GM18517 (cell line): ENCODE measurements at regions not wholly inside any gene's neighbourhood (a gene's known extent, or its start where the extent isn't known, plus 50 kb on each side); places are given as distances from the start of the nearest gene placed in this dataset.

Source experiments
- ATAC-seq: cut with Tn5 transposase; IDR thresholded peaks from one replicate; pipeline ENCODE4 v1.9.1; 2021; ENCODE audit warnings: mild to moderate bottlenecking, moderate library complexity; ENCODE audit not compliant: unreplicated experiment

GRCh38 chr5:174189654-174190541 lies 144.4 kb downstream of the NSG2 start:
- ATAC-seq = no peak

GRCh38 chr5:174191076-174191475 lies 145.6 kb downstream of the NSG2 start:
- no peak for ATAC-seq

- ATAC-seq = no peak
These were observed 146.5 kb downstream of the NSG2 start for GRCh38 chr5:174191850-174192655.

GRCh38 chr5:174192901-174193300 lies 147.4 kb downstream of the NSG2 start:
- ATAC-seq = no peak

GRCh38 chr5:174195517-174195916 lies 150.0 kb downstream of the NSG2 start:
- no peak for ATAC-seq

GRCh38 chr5:174197929-174198328 lies 152.4 kb downstream of the NSG2 start:
- no peak for ATAC-seq

- no peak for ATAC-seq
These were observed 153.0 kb downstream of the NSG2 start for GRCh38 chr5:174198541-174198940.

- ATAC-seq = no peak
These were observed 157.5 kb downstream of the NSG2 start for GRCh38 chr5:174202996-174203395.

GRCh38 chr5:174204535-174205313 lies 159.2 kb downstream of the NSG2 start:
- no peak for ATAC-seq

- no peak for ATAC-seq
These were observed 160.4 kb downstream of the NSG2 start for GRCh38 chr5:174205939-174206338.

GRCh38 chr5:174210596-174211276 lies 165.2 kb downstream of the NSG2 start:
- no peak for ATAC-seq

GRCh38 chr5:174211277-174211626 lies 165.7 kb downstream of the NSG2 start:
- no peak for ATAC-seq

GRCh38 chr5:174217527-174217926 lies 172.0 kb downstream of the NSG2 start:
- no peak for ATAC-seq

- ATAC-seq = no peak
These were observed 172.7 kb downstream of the NSG2 start for GRCh38 chr5:174218162-174218561.

GRCh38 chr5:174220417-174220816 lies 174.9 kb downstream of the NSG2 start:
- no peak for ATAC-seq

- no peak for ATAC-seq
These were observed 175.9 kb downstream of the NSG2 start for GRCh38 chr5:174221436-174221835.

GRCh38 chr5:174221946-174222345 lies 176.4 kb downstream of the NSG2 start:
- ATAC-seq = no peak

GRCh38 chr5:174222891-174223290 lies 177.4 kb downstream of the NSG2 start:
- ATAC-seq = no peak

GRCh38 chr5:174223355-174223754 lies 177.8 kb downstream of the NSG2 start:
- no peak for ATAC-seq

GRCh38 chr5:174229068-174229467 lies 183.6 kb downstream of the NSG2 start:
- ATAC-seq = no peak
